ENCODE measurements at regions not wholly inside any gene's neighbourhood (a gene's known extent, or its start where the extent isn't known, plus 50 kb on each side); places are given as distances from the start of the nearest gene placed in this dataset.
"Not testable (repeated sequence)": the region's sequence is repeated elsewhere in the genome, so short reads cannot be mapped to it uniquely, and the experiment has no call there.

DNA sequence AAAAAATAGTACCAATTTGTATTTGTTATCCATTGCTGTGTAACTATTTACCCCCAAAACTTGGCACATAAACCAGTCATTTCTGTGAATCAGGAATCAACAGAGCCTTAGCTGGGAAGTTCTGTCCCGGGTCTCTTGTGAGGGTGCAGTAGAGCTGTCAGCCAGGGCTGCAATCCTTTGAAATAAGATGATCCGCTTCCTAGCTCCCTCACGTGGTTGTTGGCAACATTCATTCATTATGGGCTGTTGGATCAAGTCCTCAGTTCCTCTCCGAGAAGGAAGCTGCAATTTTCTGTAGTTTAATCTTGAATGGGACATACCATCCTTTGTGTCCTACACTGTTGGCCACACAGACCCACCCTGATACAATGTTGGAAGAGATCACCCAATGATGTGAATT is 277.2 kb downstream of the SUCLA2 start:
- DNase-seq (no peak), ATAC-seq (no peak)
- intact Hi-C loops (cut with micrococcal nuclease): no loop called here

DNA sequence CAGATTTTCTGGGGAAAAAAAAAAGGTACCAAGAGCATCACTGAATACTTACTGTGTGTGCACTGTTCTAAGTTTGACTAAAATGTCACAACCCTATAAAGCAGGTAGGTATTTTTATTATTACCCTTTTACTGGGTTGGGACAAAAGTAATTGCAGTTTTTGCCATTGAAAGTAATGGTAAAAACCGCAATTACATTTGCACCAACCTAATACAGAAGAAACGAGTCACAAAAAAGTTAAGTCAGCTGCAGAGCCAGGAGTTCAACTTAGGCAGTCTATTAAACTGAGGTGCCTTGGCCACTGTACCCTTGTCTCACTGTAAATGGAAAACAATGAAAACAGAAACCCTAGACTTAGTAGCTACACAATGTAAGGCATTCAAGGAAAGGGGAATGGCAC is 281.9 kb downstream of the SUCLA2 start:
- intact Hi-C loops (cut with micrococcal nuclease): no loop called here
- DNase-seq: no peak

DNA sequence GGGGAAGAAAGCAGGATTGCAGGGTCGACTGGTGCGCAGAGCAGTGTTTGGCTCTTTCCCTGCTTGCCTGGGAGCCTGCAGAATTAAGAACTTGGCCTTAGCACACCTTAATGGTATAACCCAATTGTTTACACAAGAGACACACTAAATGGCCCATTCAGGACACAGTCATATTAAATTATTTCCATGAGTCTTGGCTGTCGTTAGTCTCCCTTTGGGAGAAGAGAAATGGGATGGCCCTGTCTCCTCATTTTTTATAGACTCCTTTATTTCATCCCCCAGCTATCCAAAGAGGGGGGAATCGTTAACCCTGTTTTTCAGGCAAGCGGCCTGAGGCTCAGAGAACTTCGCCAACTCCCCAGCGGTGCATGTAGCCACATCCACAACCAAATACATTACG is 282.5 kb downstream of the SUCLA2 start:
- ATAC-seq (no peak), DNase-seq (no peak)
- intact Hi-C loops (cut with micrococcal nuclease): no loop called here

More for the DNA sequence above, 281.9 kb downstream of the SUCLA2 start:
- ATAC-seq: no peak

DNA sequence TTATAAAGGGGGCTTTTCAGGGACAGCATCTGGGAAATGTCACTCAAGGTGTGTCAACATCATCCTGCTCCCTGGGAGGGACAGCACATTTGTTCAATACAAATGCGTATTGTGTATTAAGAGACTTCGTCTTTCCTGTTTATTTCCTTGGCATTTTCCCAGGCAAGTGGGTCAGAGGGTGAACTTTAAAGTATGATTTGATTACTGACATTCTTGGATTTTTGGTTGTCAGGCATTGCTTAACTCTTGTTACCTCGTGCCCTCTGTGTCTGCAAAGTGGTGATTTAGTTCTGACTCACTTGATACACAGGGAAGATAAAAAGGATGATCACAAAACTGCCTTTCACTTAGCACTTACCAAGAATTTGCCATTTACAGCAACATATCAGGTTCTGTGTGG is 292.7 kb downstream of the SUCLA2 start:
- no peak for DNase-seq
- no peak for ATAC-seq
- intact Hi-C loops (cut with micrococcal nuclease): no loop called here

DNA sequence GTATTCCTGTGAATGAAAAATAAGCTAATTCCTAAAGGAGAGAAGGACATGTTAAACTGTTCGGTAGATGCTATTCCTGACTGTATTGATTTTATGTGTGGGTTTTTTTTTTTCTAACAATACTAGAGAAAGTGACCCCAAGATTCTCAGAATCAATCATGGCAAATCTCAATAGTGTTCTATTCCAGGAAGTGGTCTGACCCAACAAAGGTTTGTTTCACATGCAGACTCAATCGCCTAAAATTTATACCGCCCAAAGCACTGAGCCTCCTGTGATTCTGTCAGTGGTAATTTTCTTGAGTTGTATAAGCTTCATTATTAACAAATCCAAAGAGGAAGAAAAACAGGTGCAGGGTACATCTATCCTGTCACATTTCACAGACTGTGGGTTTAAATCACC is 293.7 kb downstream of the SUCLA2 start:
- DNase-seq (no peak), ATAC-seq (no peak)
- intact Hi-C loops (cut with micrococcal nuclease): no loop called here

DNA sequence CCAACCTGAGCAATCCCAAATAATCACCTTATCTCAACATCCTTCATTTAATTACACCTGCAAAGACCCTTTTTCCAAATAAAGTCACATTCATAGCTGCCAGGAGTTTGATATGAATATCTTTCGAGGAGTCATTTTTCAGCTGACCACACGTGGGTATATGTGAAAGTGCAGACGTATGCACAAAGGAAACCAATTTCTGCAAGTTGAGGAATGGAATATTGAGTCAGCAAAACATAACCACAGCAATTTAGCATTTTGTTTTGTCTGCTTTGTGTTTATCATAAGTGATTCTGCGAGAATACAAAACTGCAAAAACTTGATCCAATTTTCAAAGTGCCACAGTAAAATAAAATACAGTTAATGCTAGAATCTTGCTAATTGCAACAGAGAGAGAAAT is 295.9 kb downstream of the SUCLA2 start:
- intact Hi-C loops (cut with micrococcal nuclease): no loop called here
- ATAC-seq (no peak), DNase-seq (no peak)

DNA sequence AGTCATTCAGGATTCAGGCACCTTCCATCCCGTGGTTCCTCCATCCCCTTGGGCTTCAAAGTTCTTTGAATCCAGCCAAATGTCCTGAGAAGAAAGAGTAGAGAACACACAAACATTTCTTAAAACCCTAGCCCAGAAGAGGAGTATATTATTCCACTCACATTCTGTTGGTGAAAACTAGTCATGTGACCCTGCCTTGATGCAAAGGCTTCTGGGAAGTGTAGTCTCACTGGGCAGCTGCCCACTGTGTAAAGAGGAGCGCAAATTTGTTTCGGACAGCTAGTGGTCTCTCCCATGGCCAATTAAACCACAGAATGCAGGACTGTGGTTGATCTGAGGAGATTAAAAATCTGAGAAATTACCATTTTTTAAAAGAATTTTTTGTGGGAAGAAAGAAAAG is 304.4 kb downstream of the SUCLA2 start:
- intact Hi-C loops (cut with micrococcal nuclease): no loop called here
- no peak for ATAC-seq
- DNase-seq: no peak

DNA sequence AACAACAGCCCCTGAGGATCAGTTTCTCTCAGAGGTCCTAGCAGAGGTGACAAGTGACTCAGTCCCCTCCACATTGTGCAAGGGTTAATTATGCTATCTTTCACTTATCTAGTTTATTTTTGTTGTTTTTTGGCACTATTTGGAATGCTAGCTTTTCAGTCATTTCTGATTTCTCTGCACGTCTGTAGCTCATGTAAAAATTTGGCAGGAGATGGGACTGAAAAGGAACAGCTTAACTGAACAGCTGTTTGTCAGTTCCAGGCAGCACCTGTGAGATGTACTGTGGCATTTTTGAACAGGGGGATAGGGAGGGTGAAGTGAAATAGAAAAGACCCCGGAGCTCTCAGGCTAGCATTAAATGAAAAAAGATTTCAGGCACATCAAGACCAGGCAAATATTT is 313.5 kb downstream of the SUCLA2 start:
- intact Hi-C loops (cut with micrococcal nuclease): no loop called here
- no peak for DNase-seq
- no peak for ATAC-seq

DNA sequence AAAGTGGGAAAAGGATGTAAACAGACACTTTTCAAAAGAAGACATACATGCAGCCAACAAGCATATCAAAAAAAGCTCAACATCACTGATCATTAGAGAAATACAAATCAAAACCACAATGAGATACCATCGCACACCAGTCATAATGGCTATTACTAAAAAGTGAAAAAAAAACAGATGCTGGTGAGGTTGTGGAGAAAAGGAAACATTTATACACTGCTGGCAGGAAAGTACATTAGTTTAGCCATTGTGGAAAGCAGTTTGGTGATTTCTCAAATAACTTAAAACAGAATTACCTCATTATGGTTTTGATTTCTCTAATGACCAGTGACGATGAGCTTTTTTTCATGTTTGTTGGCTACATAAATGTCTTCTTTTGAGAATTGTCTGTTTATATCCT is 315.9 kb downstream of the SUCLA2 start:
- DNase-seq; ATAC-seq; intact Hi-C loops (cut with micrococcal nuclease): not testable (repeated sequence)

DNA sequence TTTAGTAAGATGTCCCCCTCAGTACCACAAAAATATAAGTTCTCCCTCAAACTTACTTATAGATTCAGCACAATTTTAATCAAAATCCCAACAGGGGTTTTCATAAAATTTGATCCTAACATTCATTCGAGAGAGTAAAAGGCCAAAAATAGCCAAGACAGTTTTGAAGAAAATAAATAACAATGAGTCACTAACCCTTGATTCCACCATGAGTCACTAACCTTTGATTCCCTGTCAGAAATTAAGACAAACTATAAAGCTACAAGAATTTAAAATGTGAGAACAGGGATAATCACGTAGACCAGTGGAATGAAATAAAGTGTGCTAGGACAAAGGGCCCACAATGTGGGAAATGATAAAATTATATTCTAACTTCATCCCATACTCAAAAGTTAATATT is 320.3 kb downstream of the SUCLA2 start:
- DNase-seq: no peak
- ATAC-seq: no peak
- intact Hi-C loops (cut with micrococcal nuclease): no loop called here

DNA sequence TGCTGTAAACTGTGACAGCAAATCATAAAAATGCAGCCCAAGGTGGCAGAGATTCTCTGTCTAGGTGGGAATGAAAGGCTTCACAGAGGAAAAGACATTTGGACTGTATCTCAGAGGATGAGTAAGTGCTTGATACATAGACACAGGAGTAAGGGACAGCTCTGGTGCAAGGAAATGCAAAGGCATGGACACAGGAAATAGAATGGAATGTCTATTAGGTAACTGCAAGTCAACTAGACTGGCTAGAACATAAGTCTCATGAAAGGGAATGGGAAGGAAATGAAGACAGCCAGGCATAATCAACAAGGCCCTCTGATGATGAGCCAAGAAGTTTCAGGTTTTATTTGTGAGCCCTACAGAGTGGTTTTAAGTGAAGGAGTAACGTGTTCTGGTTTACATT is 321.7 kb downstream of the SUCLA2 start:
- intact Hi-C loops (cut with micrococcal nuclease): no loop called here
- ATAC-seq (no peak), DNase-seq (no peak)

DNA sequence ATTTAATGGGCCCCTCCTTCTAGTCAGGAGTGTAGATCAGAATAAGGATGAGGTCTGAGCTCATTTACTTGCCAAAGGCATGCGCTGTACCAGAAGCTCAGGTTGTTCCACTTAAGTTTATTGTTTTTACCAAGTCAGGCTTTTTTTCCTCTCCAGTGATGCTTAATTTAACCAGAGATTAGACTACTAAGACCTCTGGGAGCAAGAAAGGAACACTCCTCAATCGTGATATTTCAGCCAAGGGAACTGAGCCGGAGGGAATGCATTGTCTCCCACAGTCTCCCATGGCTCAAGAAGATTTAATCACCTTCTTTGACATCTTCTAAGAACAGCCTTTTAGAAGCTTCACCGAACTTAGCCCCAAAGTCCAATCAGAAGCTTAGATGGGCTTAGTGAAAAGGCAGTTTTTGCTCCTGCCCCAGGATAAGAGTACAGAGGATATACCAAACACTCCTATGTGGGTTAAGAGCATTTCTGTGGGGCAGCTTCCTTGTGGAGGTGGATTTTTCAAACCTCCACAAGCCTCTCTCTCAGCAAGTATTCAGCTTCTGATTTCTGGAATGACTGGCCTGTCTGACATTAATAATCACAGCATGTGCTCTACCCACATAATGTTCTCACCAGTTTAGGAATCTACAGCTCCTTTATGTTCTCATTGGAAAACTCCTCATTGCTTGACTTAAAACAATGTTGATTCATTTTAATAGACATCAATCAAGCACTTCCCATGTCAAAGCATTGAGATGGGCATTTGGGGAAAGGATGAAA is 322.7 kb downstream of the SUCLA2 start:
- intact Hi-C loops (cut with micrococcal nuclease): no loop called here
- DNase-seq (no peak), ATAC-seq (no peak)

DNA sequence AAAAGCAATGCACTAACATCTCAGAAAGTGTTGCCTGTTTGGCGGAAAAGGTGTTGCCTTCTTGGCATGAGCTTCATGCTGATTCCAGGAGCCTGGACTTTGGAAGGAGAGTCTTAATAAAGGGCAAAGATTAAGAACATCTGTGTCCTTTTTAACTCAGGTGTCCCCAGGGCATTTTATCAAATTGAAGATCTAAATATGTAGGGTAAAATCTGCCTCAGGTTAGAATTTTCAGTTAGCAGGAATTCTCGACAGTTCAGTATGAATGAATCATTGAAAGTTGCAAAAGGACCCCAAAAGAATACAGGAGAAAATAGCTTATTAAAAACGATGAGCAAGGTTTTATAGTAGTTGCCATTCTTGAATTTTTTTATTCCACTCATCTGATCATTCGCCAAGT is 325.2 kb downstream of the SUCLA2 start:
- intact Hi-C loops (cut with micrococcal nuclease): no loop called here
- ATAC-seq (no peak), DNase-seq (no peak)

DNA sequence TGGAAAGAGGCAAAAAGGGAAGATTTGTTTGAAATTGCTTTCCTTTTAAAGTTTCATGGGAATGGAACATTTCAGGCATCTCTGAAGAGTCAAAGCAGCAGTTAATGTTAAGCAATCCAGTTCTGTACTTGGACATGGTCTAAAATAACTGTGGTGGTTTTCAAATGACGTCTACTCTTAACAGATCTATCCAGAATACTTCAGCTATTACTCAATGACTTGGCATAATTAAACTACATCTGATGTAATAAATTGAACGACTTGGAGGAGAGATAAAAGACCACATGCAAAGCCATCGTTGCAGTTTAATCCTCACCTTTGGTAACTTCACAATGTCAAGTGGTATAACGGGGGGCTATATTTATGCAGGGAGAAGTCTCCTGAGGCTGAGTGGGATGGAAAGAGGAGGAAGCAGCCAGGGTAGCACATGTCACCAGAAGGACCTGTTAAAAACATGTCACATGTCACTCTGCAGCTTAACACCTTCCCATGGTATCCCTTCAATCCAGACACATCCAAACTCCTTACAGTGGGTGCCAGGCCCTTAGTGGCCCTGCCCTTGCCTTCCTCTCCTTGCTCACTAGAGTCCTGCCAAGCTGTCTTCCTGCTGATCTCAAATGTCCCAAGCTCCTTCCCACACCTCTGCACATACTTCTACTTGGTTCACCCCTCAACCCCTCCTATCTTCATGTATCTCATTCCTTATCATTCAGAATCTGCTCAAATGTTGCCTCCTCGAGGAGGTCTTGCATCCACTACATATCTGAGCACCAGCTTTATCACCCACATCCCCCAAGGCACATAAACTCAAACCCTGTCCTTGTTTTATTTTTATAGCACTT is 327.8 kb downstream of the SUCLA2 start:
- ATAC-seq: peak; percentile 97
- intact Hi-C loops (cut with micrococcal nuclease): no loop called here
- DNase-seq: no peak

DNA sequence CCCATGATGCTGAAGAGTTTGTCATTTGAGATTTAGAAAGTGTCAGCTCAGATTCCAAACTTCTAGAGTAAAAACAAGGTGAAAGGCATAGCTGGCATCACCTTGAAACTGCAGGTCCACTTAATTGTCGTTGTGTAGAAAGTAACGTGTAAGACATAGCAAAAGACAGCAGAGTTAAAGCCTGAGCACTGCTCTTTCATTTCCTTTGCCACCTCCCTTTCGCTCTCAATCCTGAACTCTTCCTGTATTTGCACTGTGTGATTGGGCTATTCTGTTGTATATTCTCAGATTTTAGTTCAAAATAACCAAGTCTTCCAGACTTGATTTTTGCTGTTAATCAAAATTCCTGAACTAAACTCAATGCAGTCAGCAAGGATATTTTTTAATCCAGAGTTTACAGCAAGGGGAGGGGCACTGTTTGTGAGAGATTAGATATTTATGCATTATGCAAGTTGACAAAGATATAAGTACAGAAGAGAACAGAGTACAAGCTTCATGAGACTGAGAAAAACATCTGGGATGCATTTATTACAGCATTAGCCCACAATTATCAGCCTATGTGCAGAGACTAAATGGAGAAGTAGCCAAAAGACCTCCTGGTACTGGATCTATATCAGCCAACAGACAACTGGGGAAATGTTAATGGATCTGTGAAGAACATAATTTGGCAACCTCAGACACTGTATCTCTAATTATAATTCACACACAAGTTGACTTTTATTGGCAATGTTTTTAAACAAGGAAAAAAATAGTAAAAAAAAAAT is 328.6 kb downstream of the SUCLA2 start:
- intact Hi-C loops (cut with micrococcal nuclease): no loop called here
- DNase-seq: no peak
- peak; percentile 77 for ATAC-seq

DNA sequence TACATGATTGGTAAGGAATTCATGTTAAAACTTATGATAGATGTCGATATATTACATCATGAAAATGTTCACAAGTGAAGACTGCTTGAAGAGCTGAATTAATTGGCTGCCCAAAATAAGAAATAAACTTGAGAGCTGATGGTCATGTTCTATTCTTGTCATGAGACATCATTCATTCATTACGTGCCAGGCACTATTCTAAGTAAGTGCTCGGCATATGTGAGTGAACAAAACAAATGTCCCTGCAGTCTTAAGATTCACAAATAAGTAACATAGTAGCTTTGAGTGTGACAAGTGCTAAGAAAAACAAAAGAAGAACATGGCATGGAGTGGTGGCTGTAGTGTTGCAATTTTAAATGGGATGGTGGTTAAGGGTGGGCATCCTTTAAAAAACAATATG is 329.3 kb downstream of the SUCLA2 start:
- ATAC-seq (peak; percentile 40), DNase-seq (no peak)
- intact Hi-C loops (cut with micrococcal nuclease): no loop called here

DNA sequence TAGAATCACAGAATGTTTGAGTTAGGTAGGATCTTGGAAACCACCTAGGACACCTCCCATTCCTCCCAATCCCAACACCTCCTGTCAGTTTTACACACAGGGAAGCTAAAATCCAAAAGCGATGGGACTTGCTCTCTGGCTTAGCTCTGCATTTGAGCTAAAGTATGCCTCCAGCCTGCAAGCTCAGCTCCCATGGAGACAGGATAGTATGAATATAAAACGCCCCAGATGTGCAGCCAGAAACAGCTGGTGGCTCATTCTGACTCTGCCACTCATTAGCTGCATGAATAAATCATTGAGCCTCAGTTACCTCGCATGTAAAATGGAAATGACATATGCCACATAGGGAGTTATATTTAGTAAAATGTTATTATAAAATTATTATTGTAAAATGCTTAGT is 336.0 kb downstream of the SUCLA2 start:
- intact Hi-C loops (cut with micrococcal nuclease): no loop called here
- DNase-seq (no peak), ATAC-seq (no peak)

DNA sequence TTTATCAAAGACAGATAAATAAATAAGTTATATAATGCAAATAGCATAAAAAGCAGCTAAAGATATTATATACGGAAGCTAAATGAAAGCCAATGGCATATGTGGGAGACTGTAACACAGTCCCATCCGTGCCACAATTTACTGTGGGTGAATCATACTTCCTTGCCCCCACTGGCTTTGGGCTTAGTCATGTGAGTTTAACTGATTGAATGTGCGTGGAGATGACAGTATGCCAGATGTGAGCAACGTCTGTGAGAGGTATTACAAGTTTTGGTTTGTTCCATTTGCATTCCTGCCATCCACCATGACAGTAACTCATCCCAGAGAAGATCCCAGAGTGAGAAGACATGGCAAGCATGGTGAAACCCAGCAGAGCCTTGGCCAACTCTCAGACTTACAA is 340.0 kb downstream of the SUCLA2 start:
- DNase-seq: no peak
- ATAC-seq: no peak
- intact Hi-C loops (cut with micrococcal nuclease): no loop called here

DNA sequence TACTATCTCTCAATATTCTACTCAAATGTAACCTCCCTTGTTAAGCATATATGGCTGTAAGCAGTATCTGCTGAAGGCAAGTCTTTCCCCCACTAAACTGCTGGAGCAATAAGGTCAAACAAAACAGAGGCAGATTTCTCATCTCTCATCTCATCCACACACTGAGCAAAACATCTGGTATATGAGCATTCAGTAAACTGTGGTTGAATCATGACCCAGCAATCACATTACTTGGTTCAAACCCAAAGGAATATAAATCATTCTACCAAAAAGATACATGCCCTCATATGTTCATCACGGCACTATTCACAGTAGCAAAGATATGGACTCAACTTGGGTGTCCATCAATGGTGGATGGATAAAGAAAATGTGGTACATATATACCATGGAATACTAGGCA is 344.4 kb downstream of the SUCLA2 start:
- ATAC-seq: no peak
- no peak for DNase-seq
- intact Hi-C loops (cut with micrococcal nuclease): no loop called here

DNA sequence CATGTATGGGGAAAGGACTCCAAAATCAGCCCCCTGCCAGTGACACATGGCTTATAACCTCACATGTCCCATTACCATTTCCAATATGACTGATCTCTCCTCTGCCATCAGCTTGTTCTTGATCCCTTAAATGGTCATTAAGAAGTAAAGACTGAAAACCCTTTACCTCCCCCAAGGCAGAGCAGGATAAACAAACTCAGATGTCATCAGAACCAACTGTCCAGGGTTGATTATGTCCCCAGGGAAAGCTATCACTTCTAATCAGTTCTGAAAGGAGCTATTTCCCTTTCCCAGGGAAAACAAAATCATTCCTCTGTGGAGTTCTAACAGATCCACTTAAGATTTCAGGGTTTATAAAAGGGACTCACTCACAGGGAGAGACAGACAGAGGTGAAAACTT is 350.9 kb downstream of the SUCLA2 start:
- ATAC-seq (no peak), DNase-seq (no peak)
- intact Hi-C loops (cut with micrococcal nuclease): no loop called here

Data from left ventricle myocardium superior (tissue), 1 donor.